ENCODE measurements at regions not wholly inside any gene's neighbourhood (a gene's known extent, or its start where the extent isn't known, plus 50 kb on each side); places are given as distances from the start of the nearest gene placed in this dataset.

DNA sequence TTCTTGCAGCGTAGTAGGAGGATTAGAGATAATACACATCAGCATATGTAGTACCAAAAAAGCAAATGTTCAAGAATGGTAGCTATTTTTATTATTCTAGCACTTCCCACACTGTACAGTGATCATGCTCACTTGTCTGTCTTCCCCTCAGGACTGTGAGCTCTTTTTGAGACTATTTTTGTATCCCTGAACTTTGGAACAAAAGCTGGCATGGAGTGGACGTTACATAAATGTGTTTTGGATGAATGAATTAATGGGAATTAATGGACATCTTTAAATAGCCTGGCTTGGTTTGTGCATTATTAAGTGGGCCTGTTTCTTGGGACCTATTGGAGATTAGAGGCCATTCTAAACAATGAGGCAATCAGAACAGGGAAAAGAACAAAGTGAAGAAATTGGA is 243.7 kb downstream of the CD83 start (continued):
- TF ChIP-seq NFIC (IDR thresholded peaks at IDR 0.05; ENCODE audit: borderline replicate concordance) (no peak), POLR2AphosphoS5 (IDR thresholded peaks at IDR 0.05; ENCODE audit: low read depth, low read length) (no peak), MXI1 (IDR thresholded peaks at IDR 0.05; ENCODE audit: low read depth, low read length) (no peak), ELF1 (IDR thresholded peaks at IDR 0.05) (no peak)

DNA sequence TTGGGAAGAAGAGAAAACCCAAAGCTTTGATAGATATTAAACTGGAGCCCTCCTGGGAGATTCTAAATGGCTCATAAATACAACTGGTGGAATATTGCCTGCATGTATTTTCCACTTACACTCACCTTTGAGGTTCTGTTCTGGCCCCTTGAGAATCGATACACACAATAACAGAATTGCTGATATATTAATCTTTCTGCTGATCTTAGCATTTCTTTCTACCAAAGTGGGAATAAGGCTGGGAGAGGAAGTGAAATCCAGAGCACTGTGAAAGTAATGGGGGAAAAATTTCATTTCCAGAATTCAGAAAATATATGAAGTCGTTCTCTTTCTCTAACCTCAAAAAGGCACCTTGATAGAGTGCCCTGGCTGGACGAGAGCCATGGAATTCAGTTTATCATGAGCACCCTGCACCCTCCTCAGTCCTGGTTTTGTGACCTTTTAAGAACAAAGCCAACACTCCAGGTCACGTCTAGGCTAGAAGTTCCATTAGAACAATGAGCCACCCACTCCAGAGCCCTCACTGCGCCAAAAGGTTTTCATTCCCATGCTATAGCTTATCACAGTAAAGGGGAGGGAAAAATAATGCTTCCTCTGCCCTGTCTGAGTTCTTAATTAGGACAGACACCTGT is 244.5 kb downstream of the CD83 start:
- 23% methylated on average over 5 of the region's 5 CpGs for WGBS (ENCODE audit: low lambda C conversion rate)
- no peak for DNase-seq
- ChIA-PET CTCF (no interaction called here), POLR2A (no interaction called here)
- Histone ChIP-seq H3F3A (replicated peaks; ENCODE audit: insufficient read depth) (no peaks in the 10 kb centered on the region), H3K27ac (ENCODE audit: low read depth in 2 of 2, low read length in 1 of 2) (no peak overlapping the region), H3K4me1 (ENCODE audit: control insufficient read depth in 1 of 2, insufficient read depth in 2 of 2, low read depth in 1 of 2, low read length in 1 of 2) (no peaks in the 10 kb centered on the region), H3K27me3 (ENCODE audit: insufficient read depth) (no peaks in the 10 kb centered on the region), H3K9ac (no peak overlapping the region), H3K79me2 (ENCODE audit: insufficient read depth) (no peaks in the 10 kb centered on the region), H3K36me3 (replicated peaks in 1 of 2; ENCODE audit: control insufficient read depth in 1 of 2, insufficient read depth in 2 of 2, low read length in 1 of 2) (no peaks in the 10 kb centered on the region), H3K9me3 (no peaks in the 10 kb centered on the region), H3K4me2 (no peak overlapping the region), H3K4me3 (ENCODE audit: low read depth in 2 of 2, low read length in 1 of 2) (no peak overlapping the region), H4K20me1 (ENCODE audit: insufficient read depth) (no peaks in the 10 kb centered on the region), H2AFZ (ENCODE audit: low read depth) (no peak overlapping the region), H3K9me2 (no peaks in the 10 kb centered on the region)
- TF ChIP-seq RCOR1 (IDR thresholded peaks at IDR 0.05; ENCODE audit: low read length) (no peak), GATA2 (CRISPR knock-in tag; IDR thresholded peaks at IDR 0.05) (no peak), USF2 (IDR thresholded peaks at IDR 0.05; ENCODE audit: borderline replicate concordance, low read depth, low read length) (no peak), IRF3 (IDR thresholded peaks at IDR 0.05; ENCODE audit: low read depth, low read length) (no peak), TCF12 (IDR thresholded peaks at IDR 0.05) (no peak), FOXJ3 (CRISPR knock-in tag; IDR thresholded peaks at IDR 0.05) (no peak), SMC3 (IDR thresholded peaks at IDR 0.05; ENCODE audit: low read depth, low read length) (no peak), ZBTB33 (IDR thresholded peaks at IDR 0.05; ENCODE audit: borderline replicate concordance, low read depth) (no peak), CHD2 (IDR thresholded peaks at IDR 0.05; ENCODE audit: low read length, partially characterized antibody) (no peak), NRF1 (IDR thresholded peaks at IDR 0.05; ENCODE audit: low read depth, low read length) (no peak), REST (IDR thresholded peaks at IDR 0.05; ENCODE audit: low read depth, low read length) (no peak)
- TF ChIP-seq, protein P1, sequence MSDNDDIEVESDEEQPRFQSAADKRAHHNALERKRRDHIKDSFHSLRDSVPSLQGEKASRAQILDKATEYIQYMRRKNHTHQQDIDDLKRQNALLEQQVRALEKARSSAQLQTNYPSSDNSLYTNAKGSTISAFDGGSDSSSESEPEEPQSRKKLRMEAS (IDR thresholded peaks at IDR 0.05; ENCODE audit: low read depth) = no peak

All from SK-N-SH (cell line).